WTC11 (cell line): ENCODE measurements at regions not wholly inside any gene's neighbourhood (a gene's known extent, or its start where the extent isn't known, plus 50 kb on each side); places are given as distances from the start of the nearest gene placed in this dataset.

Experiments
- ATAC-seq: fragments of 200-7000 bp; cut with Tn5 transposase; 2 replicates; pipeline ENCODE4 v1.10.0; 2021; ENCODE audit warnings: mild to moderate bottlenecking, moderate library complexity
- CTCF ChIA-PET: fragments of 300-600 bp; sonication (Branson Sonifier 250); formaldehyde crosslinking; loops from one replicate; lab custom pipeline; 2021; ENCODE audit warnings: antibody characterized with exemption; lab: Charles Lee
- POLR2A ChIA-PET: fragments of 350-600 bp; sonication (Branson Sonifier 250); formaldehyde crosslinking; loops from one replicate; lab custom pipeline; 2021; ENCODE audit warnings: antibody characterized with exemption; lab: Charles Lee
- DNase-seq: peaks from one replicate; pipeline ENCODE4 v3.0.0; 2021; ENCODE audit warnings: low spot score
- H3K27ac Mint-ChIP-seq: 2 replicates; pipeline ENCODE4 v1.8.0; 2021; ENCODE audit warnings: mixed read lengths
- H3K27me3 Mint-ChIP-seq: 2 replicates; pipeline ENCODE4 v1.8.0; 2021; ENCODE audit warnings: low read depth, mild to moderate bottlenecking, moderate library complexity, mixed read lengths
- H3K36me3 Mint-ChIP-seq: 2 replicates; pipeline ENCODE4 v1.8.0; 2021; ENCODE audit warnings: mixed read lengths
- H3K4me1 Mint-ChIP-seq: 2 replicates; pipeline ENCODE4 v1.8.0; 2022; ENCODE audit warnings: mixed read lengths
- H3K4me3 Mint-ChIP-seq: 2 replicates; pipeline ENCODE4 v1.8.0; 2021; ENCODE audit warnings: mild to moderate bottlenecking, moderate library complexity, mixed read lengths
- H3K9me3 Mint-ChIP-seq: 2 replicates; pipeline ENCODE4 v1.8.0; 2021; ENCODE audit warnings: mixed read lengths
- ATF1 ChIP-seq: sonication (generic); formaldehyde crosslinking; IDR thresholded peaks from 2 replicates; pipeline ENCODE4 v1.8.1; 2023; ENCODE audit warnings: mild to moderate bottlenecking, moderate library complexity, missing genetic modification reagents
- ATF3 ChIP-seq: sonication (generic); formaldehyde crosslinking; conservative IDR thresholded peaks from 2 replicates; pipeline ENCODE4 v1.8.1; 2022; ENCODE audit warnings: mild to moderate bottlenecking, missing genetic modification reagents
- CBFB ChIP-seq: sonication (generic); formaldehyde crosslinking; IDR thresholded peaks from 2 replicates; pipeline ENCODE4 v1.8.1; 2022; ENCODE audit warnings: mild to moderate bottlenecking, low read depth, missing genetic modification reagents
- CTCF ChIP-seq: fragments of 200-600 bp; IDR thresholded peaks from 2 replicates; pipeline ENCODE4 v1.8.0; 2022; ENCODE audit warnings: antibody characterized with exemption
- E2F1 ChIP-seq: sonication (generic); formaldehyde crosslinking; IDR thresholded peaks from 2 replicates; pipeline ENCODE4 v1.8.0; 2022; ENCODE audit warnings: mild to moderate bottlenecking, missing genetic modification reagents
- E2F4 ChIP-seq: sonication (generic); formaldehyde crosslinking; IDR thresholded peaks from 2 replicates; pipeline ENCODE4 v1.8.1; 2022; ENCODE audit warnings: low read depth, mild to moderate bottlenecking, moderate library complexity, missing genetic modification reagents, borderline replicate concordance
- ELF4 ChIP-seq: sonication (generic); formaldehyde crosslinking; IDR thresholded peaks from 2 replicates; pipeline ENCODE4 v1.8.1; 2022; ENCODE audit warnings: low read depth, mild to moderate bottlenecking, moderate library complexity, missing genetic modification reagents
- ETV6 ChIP-seq: sonication (generic); formaldehyde crosslinking; IDR thresholded peaks from 2 replicates; pipeline ENCODE4 v1.8.1; 2022; ENCODE audit warnings: mild to moderate bottlenecking, missing genetic modification reagents
- FOXJ3 ChIP-seq: sonication (generic); formaldehyde crosslinking; IDR thresholded peaks from 2 replicates; pipeline ENCODE4 v1.9.0; 2021; ENCODE audit warnings: missing genetic modification reagents, mild to moderate bottlenecking, borderline replicate concordance
- GRHL2 ChIP-seq: fragments of 250-450 bp; sonication (Bioruptor Pico); IDR thresholded peaks from 2 replicates; pipeline ENCODE4 v1.8.0; 2022; ENCODE audit warnings: mild to moderate bottlenecking, moderate library complexity; ENCODE audit not compliant: insufficient replicate concordance, severe bottlenecking
- IRF1 ChIP-seq: sonication (generic); formaldehyde crosslinking; IDR thresholded peaks from 2 replicates; pipeline ENCODE4 v1.8.0; 2023; ENCODE audit warnings: missing genetic modification reagents
- JUN ChIP-seq: sonication (generic); formaldehyde crosslinking; IDR thresholded peaks from 2 replicates; pipeline ENCODE4 v1.8.0; 2023; ENCODE audit warnings: mild to moderate bottlenecking, missing genetic modification reagents
- NFATC4 ChIP-seq: fragments of 250-450 bp; sonication (Bioruptor Pico); IDR thresholded peaks from 2 replicates; pipeline ENCODE4 v1.9.0; 2021; ENCODE audit warnings: mild to moderate bottlenecking
- NFYB ChIP-seq: sonication (generic); formaldehyde crosslinking; conservative IDR thresholded peaks from 2 replicates; pipeline ENCODE4 v1.8.0; 2022; ENCODE audit warnings: low read depth, missing genetic modification reagents
- NR2C2 ChIP-seq: sonication (generic); formaldehyde crosslinking; IDR thresholded peaks from 2 replicates; pipeline ENCODE4 v1.8.0; 2022; ENCODE audit warnings: mild to moderate bottlenecking, missing genetic modification reagents
- OVOL2 ChIP-seq: fragments of 250-450 bp; sonication (Bioruptor Pico); IDR thresholded peaks from 2 replicates; pipeline ENCODE4 v1.9.0; 2021; ENCODE audit warnings: mild to moderate bottlenecking, borderline replicate concordance
- RORB ChIP-seq: fragments of 250-450 bp; sonication (Bioruptor Pico); IDR thresholded peaks from 2 replicates; pipeline ENCODE4 v1.9.0; 2021; ENCODE audit warnings: mild to moderate bottlenecking
- SMAD3 ChIP-seq: sonication (generic); formaldehyde crosslinking; IDR thresholded peaks from 2 replicates; pipeline ENCODE4 v1.8.0; 2022; ENCODE audit warnings: missing genetic modification reagents, mild to moderate bottlenecking, borderline replicate concordance
- SMAD4 ChIP-seq: sonication (generic); formaldehyde crosslinking; IDR thresholded peaks from 2 replicates; pipeline ENCODE4 v1.8.0; 2022; ENCODE audit warnings: mild to moderate bottlenecking, missing genetic modification reagents
- SP1 ChIP-seq: sonication (generic); formaldehyde crosslinking; conservative IDR thresholded peaks from 2 replicates; pipeline ENCODE4 v1.8.1; 2022; ENCODE audit warnings: missing genetic modification reagents
- TCF7 ChIP-seq: sonication (generic); formaldehyde crosslinking; IDR thresholded peaks from 2 replicates; pipeline ENCODE4 v1.8.0; 2022; ENCODE audit warnings: mild to moderate bottlenecking, low read depth, missing genetic modification reagents, moderate library complexity
- USF2 ChIP-seq: sonication (generic); formaldehyde crosslinking; IDR thresholded peaks from 2 replicates; pipeline ENCODE4 v1.8.1; 2023; ENCODE audit warnings: mild to moderate bottlenecking, missing genetic modification reagents, moderate library complexity
- ZBTB43 ChIP-seq: sonication (generic); formaldehyde crosslinking; IDR thresholded peaks from 2 replicates; pipeline ENCODE4 v1.8.1; 2023; ENCODE audit warnings: mild to moderate bottlenecking, missing genetic modification reagents
- ZNF219 ChIP-seq: sonication (generic); formaldehyde crosslinking; IDR thresholded peaks from 2 replicates; pipeline ENCODE4 v1.8.0; 2023; ENCODE audit warnings: missing genetic modification reagents, mild to moderate bottlenecking, borderline replicate concordance
- ZNF263 ChIP-seq: sonication (generic); formaldehyde crosslinking; IDR thresholded peaks from 2 replicates; pipeline ENCODE4 v1.8.1; 2022; ENCODE audit warnings: low read depth, mild to moderate bottlenecking, moderate library complexity, missing genetic modification reagents
- ZSCAN18 ChIP-seq: fragments of 250-450 bp; sonication (Bioruptor Pico); IDR thresholded peaks from 2 replicates; pipeline ENCODE4 v2.1.2; 2022; ENCODE audit warnings: mild to moderate bottlenecking, moderate library complexity

GRCh38 chr11:10632483-10632882 lies 61.1 kb downstream of the IRAG1 start:
- ChIA-PET POLR2A (no interaction called here), CTCF (interaction anchor here (0.7 kb wide), 1 partner anchor 8 kb away, joined by 3 read pairs; no protein-coding TSS in a partner anchor)
- no peak for DNase-seq

GRCh38 chr11:10631761-10632160 lies 61.8 kb downstream of the IRAG1 start:
- Mint-ChIP-seq H3K9me3 (no peaks in the 10 kb centered on the region), H3K27ac (no peak overlapping the region)
- TF ChIP-seq ZNF263 (CRISPR knock-in tag) = no peak
- no peak for TF ChIP-seq E2F1
- no peak for TF ChIP-seq ATF3 (CRISPR knock-in tag)
- TF ChIP-seq ELF4 (CRISPR knock-in tag) = no peak
- TF ChIP-seq TCF7 (CRISPR knock-in tag) = no peak
- TF ChIP-seq USF2 (CRISPR knock-in tag) = no peak
- no peak for TF ChIP-seq NFYB (CRISPR knock-in tag)
- no peak for TF ChIP-seq NR2C2 (CRISPR knock-in tag)
- TF ChIP-seq SP1 (CRISPR knock-in tag) = no peak
- TF ChIP-seq OVOL2 (CRISPR knock-in tag) = no peak
- TF ChIP-seq ETV6 (CRISPR knock-in tag) = no peak
- TF ChIP-seq, all 79 proteins: peak for 0
- Mint-ChIP-seq H3K27me3 (no peaks in the 10 kb centered on the region), H3K4me3 (no peak overlapping the region), H3K4me1 (peaks cover 9% of the 10 kb centered on the region; the same call in 1 of the 2 replicates), H3K36me3 (no peaks in the 10 kb centered on the region)
- CTCF ChIA-PET = no interaction called here
- POLR2A ChIA-PET = no interaction called here
- no peak for DNase-seq
- no peak for ATAC-seq

More at GRCh38 chr11:10632483-10632882, 61.1 kb downstream of the IRAG1 start:
- TF ChIP-seq SMAD3 (CRISPR knock-in tag) = no peak
- TF ChIP-seq IRF1 (CRISPR knock-in tag) = no peak
- no peak for TF ChIP-seq ATF1
- TF ChIP-seq ZNF219 (CRISPR knock-in tag) = no peak
- TF ChIP-seq SMAD4 (CRISPR knock-in tag) = no peak
- TF ChIP-seq ZBTB43 (CRISPR knock-in tag) = no peak
- no peak for TF ChIP-seq ZSCAN18
- TF ChIP-seq RORB (CRISPR knock-in tag) = no peak
- TF ChIP-seq NFATC4 (CRISPR knock-in tag) = no peak
- no peak for TF ChIP-seq CBFB
- no peak for TF ChIP-seq FOXJ3 (CRISPR knock-in tag)
- TF ChIP-seq E2F4 (CRISPR knock-in tag) = no peak
- TF ChIP-seq CTCF = no peak
- no peak for TF ChIP-seq GRHL2 (CRISPR knock-in tag)
- no peak for TF ChIP-seq JUN (CRISPR knock-in tag)
- TF ChIP-seq, all 79 proteins: peak for 0
- Mint-ChIP-seq H3K27me3 (no peaks in the 10 kb centered on the region), H3K9me3 (no peaks in the 10 kb centered on the region), H3K4me1 (peaks cover 12% of the 10 kb centered on the region), H3K27ac (no peak overlapping the region), H3K36me3 (no peaks in the 10 kb centered on the region), H3K4me3 (no peak overlapping the region)
- ATAC-seq = no peak
